GM19043 (cell line): ENCODE measurements at regions not wholly inside any gene's neighbourhood (a gene's known extent, or its start where the extent isn't known, plus 50 kb on each side); places are given as distances from the start of the nearest gene placed in this dataset.
"Not testable (repeated sequence)": the region's sequence is repeated elsewhere in the genome, so short reads cannot be mapped to it uniquely, and the experiment has no call there.

ENCODE experiments used
- ATAC-seq: cut with Tn5 transposase; IDR thresholded peaks from one replicate; pipeline ENCODE4 v1.9.1; 2021; ENCODE audit warnings: low read depth; ENCODE audit not compliant: unreplicated experiment

GRCh38 chr9:17083258-17083657 lies 51.6 kb upstream of the CNTLN start:
- no peak for ATAC-seq

- ATAC-seq, result no peak
Observed at GRCh38 chr9:17082343-17083064, 52.3 kb upstream of the CNTLN start.

GRCh38 chr9:17081814-17082213 lies 53.0 kb upstream of the CNTLN start:
- no peak for ATAC-seq

GRCh38 chr9:17081351-17081750 lies 53.5 kb upstream of the CNTLN start:
- no peak for ATAC-seq

- ATAC-seq, result no peak
Observed at GRCh38 chr9:17075758-17076485, 58.9 kb upstream of the CNTLN start.

GRCh38 chr9:17075146-17075757 lies 59.6 kb upstream of the CNTLN start:
- no peak for ATAC-seq

GRCh38 chr9:17072563-17072962 lies 62.3 kb upstream of the CNTLN start:
- not testable (repeated sequence) for ATAC-seq

GRCh38 chr9:17068671-17069070 lies 66.2 kb upstream of the CNTLN start:
- ATAC-seq, result no peak

GRCh38 chr9:17065062-17065461 lies 69.8 kb upstream of the CNTLN start:
- no peak for ATAC-seq

GRCh38 chr9:17064558-17064957 lies 70.3 kb upstream of the CNTLN start:
- ATAC-seq, result no peak

- ATAC-seq, result peak; percentile 97
Observed at GRCh38 chr9:17063535-17064135, 71.2 kb upstream of the CNTLN start.

GRCh38 chr9:17062497-17062896 lies 72.3 kb upstream of the CNTLN start:
- ATAC-seq, result no peak

GRCh38 chr9:17060450-17060849 lies 74.4 kb upstream of the CNTLN start:
- ATAC-seq, result no peak

GRCh38 chr9:17059465-17059864 lies 75.4 kb upstream of the CNTLN start:
- no peak for ATAC-seq

- no peak for ATAC-seq
Observed at GRCh38 chr9:17057729-17058128, 77.1 kb upstream of the CNTLN start.

- ATAC-seq, result no peak
Observed at GRCh38 chr9:17052626-17053025, 82.2 kb upstream of the CNTLN start.

- no peak for ATAC-seq
Observed at GRCh38 chr9:17045381-17045940, 89.4 kb upstream of the CNTLN start.

GRCh38 chr9:17031546-17031945 lies 103.3 kb upstream of the CNTLN start:
- ATAC-seq, result no peak

- ATAC-seq, result no peak
Observed at GRCh38 chr9:17025281-17025680, 109.6 kb upstream of the CNTLN start.

GRCh38 chr9:17024129-17024528 lies 110.7 kb upstream of the CNTLN start:
- ATAC-seq, result no peak

GRCh38 chr9:17021387-17021970 lies 113.4 kb upstream of the CNTLN start:
- no peak for ATAC-seq
